CD4-positive, alpha-beta T cell (primary cell): ENCODE measurements at regions not wholly inside any gene's neighbourhood (a gene's known extent, or its start where the extent isn't known, plus 50 kb on each side); places are given as distances from the start of the nearest gene placed in this dataset.

ENCODE experiments used
- ATAC-seq: fragments of 200-7000 bp; cut with Tn5 transposase; one replicate; pipeline ENCODE4 v1.10.0; 2022; ENCODE audit warnings: mild to moderate bottlenecking; ENCODE audit not compliant: poor library complexity
- CTCF ChIA-PET: fragments of 350-600 bp; sonication (Branson Sonifier 250); formaldehyde crosslinking; loops from one replicate; lab custom pipeline; 2021; ENCODE audit warnings: antibody characterized with exemption, inconsistent platforms; lab: Charles Lee
- POLR2A ChIA-PET: fragments of 350-600 bp; sonication (Branson Sonifier 250); formaldehyde crosslinking; loops from one replicate; lab custom pipeline; 2021; ENCODE audit warnings: antibody characterized with exemption, inconsistent platforms; lab: Charles Lee
- DNase-seq, 14 experiments: peaks; one replicate each; pipeline ENCODE4 v3.0.0-alpha.2; 2013 to 2020; ENCODE audit warnings: mixed read lengths in 2 of 14
- H3K27ac ChIP-seq, 2 donors: one replicate each; pipeline versions ENCODE4 v1.5.1 to v1.7.0; 2013; ENCODE audit warnings: low read length in 2 of 2, low read depth in 1 of 2, mild to moderate bottlenecking in 1 of 2
- H3K27me3 ChIP-seq, 2 experiments: 1 replicate in 1 of 2; 2 replicates in 1 of 2; pipeline versions ENCODE4 v1.6.1 to v1.7.0; 2013; ENCODE audit warnings: low read length in 2 of 2, control low read depth in 1 of 2, mild to moderate bottlenecking in 1 of 2, moderate library complexity in 1 of 2; ENCODE audit not compliant: insufficient read depth in 2 of 2, control insufficient read depth in 1 of 2
- H3K36me3 ChIP-seq: one replicate; pipeline ENCODE4 v1.6.1; 2013; ENCODE audit warnings: low read length, control low read depth; ENCODE audit not compliant: insufficient read depth
- H3K4me1 ChIP-seq: one replicate; pipeline ENCODE4 v1.6.1; 2013; ENCODE audit warnings: low read length, control low read depth; ENCODE audit not compliant: insufficient read depth
- H3K4me3 ChIP-seq: one replicate; pipeline ENCODE4 v1.5.1; 2013; ENCODE audit warnings: mild to moderate bottlenecking, low read length, moderate library complexity
- H3K9me3 ChIP-seq, 2 experiments: 1 replicate in 1 of 2; 2 replicates in 1 of 2; pipeline versions ENCODE4 v1.6.1 to v1.7.0; 2013; ENCODE audit warnings: low read length in 2 of 2, mild to moderate bottlenecking in 2 of 2, control low read depth in 1 of 2, moderate library complexity in 1 of 2; ENCODE audit not compliant: control insufficient read depth in 1 of 2, insufficient read depth in 1 of 2
- H3K27ac Mint-ChIP-seq: one replicate; pipeline ENCODE4 v1.8.0; 2020; ENCODE audit warnings: mixed read lengths
- H3K27me3 Mint-ChIP-seq: one replicate; pipeline ENCODE4 v1.8.0; 2021; ENCODE audit warnings: mixed read lengths
- H3K36me3 Mint-ChIP-seq: one replicate; pipeline ENCODE4 v1.8.0; 2021; ENCODE audit warnings: low read depth, mixed read lengths
- H3K4me1 Mint-ChIP-seq: one replicate; pipeline ENCODE4 v1.8.0; 2021; ENCODE audit warnings: low read depth, mixed read lengths
- H3K4me3 Mint-ChIP-seq: one replicate; pipeline ENCODE4 v1.8.0; 2020; ENCODE audit warnings: mild to moderate bottlenecking, mixed read lengths
- H3K9me3 Mint-ChIP-seq: one replicate; pipeline ENCODE4 v1.8.0; 2020; ENCODE audit warnings: mixed read lengths
- CTCF ChIP-seq: fragments of 200-600 bp; IDR thresholded peaks from one replicate; pipeline ENCODE4 v1.8.0; 2022; ENCODE audit warnings: antibody characterized with exemption, mild to moderate bottlenecking
- intact Hi-C, 2 experiments: fragments of 100-400 bp; cut with DNase I in 1 of 2; cut with micrococcal nuclease in 1 of 2; formaldehyde crosslinking; loops; one replicate each; pipeline versions ENCODE4 v1.15.1 to v1.9.0; 2023 to 2025; cut with DNase I, micrococcal nuclease

- Histone ChIP-seq H3K36me3 (no peaks in the 10 kb centered on the region), H3K4me3 (no peak overlapping the region), H3K4me1 (no peaks in the 10 kb centered on the region), H3K9me3 (peaks cover under 1 to 22% of the 10 kb centered on the region in 2 experiments), H3K27me3 (peaks cover 0 to 2% of the 10 kb centered on the region in 2 experiments), H3K27ac (no peak overlapping the region)
- ATAC-seq (no peak), DNase-seq (no peak)
- CTCF ChIA-PET: no interaction called here
- TF ChIP-seq CTCF: no peak
- intact Hi-C loops: no loop called here
- POLR2A ChIA-PET: no interaction called here
- peaks cover 6% of the 10 kb centered on the region for H3K9me3 Mint-ChIP-seq
- H3K27me3 Mint-ChIP-seq: peaks cover 35% of the 10 kb centered on the region
- no peak overlapping the region for H3K27ac Mint-ChIP-seq
- H3K36me3 Mint-ChIP-seq: peaks cover 5% of the 10 kb centered on the region
- H3K4me1 Mint-ChIP-seq: no peaks in the 10 kb centered on the region
- H3K4me3 Mint-ChIP-seq: no peak overlapping the region
Measured at GRCh38 chr6:4377603-4378002, 242.2 kb upstream of the ECI2 start.

GRCh38 chr6:4374216-4374615 is 238.8 kb upstream of the ECI2 start:
- Mint-ChIP-seq H3K4me1 (no peaks in the 10 kb centered on the region), H3K9me3 (no peaks in the 10 kb centered on the region), H3K27ac (no peak overlapping the region), H3K4me3 (no peak overlapping the region), H3K27me3 (peaks cover 25% of the 10 kb centered on the region), H3K36me3 (no peaks in the 10 kb centered on the region)
- ATAC-seq (no peak), DNase-seq (no peak)
- Histone ChIP-seq H3K27ac (no peak overlapping the region), H3K4me1 (no peaks in the 10 kb centered on the region), H3K27me3 (no peaks in the 10 kb centered on the region), H3K4me3 (no peak overlapping the region), H3K9me3 (peaks cover 0 to 16% of the 10 kb centered on the region in 2 experiments), H3K36me3 (no peaks in the 10 kb centered on the region)
- CTCF ChIA-PET: no interaction called here
- POLR2A ChIA-PET: no interaction called here
- intact Hi-C loops: no loop called here
- TF ChIP-seq CTCF: no peak

GRCh38 chr6:4372866-4373265 is 237.5 kb upstream of the ECI2 start:
- H3K27ac ChIP-seq: no peak overlapping the region
- H3K4me1 ChIP-seq: no peaks in the 10 kb centered on the region
- H3K4me1 Mint-ChIP-seq: no peaks in the 10 kb centered on the region
- TF ChIP-seq CTCF: no peak
- no peaks in the 10 kb centered on the region for H3K9me3 Mint-ChIP-seq
- H3K36me3 ChIP-seq: no peaks in the 10 kb centered on the region
- no peak overlapping the region for H3K4me3 ChIP-seq
- no peaks in the 10 kb centered on the region for H3K27me3 ChIP-seq
- DNase-seq (no peak), ATAC-seq (no peak)
- H3K27me3 Mint-ChIP-seq: peaks cover 24% of the 10 kb centered on the region
- POLR2A ChIA-PET: no interaction called here
- peaks cover 0 to 8% of the 10 kb centered on the region in 2 experiments for H3K9me3 ChIP-seq
- no peak overlapping the region for H3K27ac Mint-ChIP-seq
- intact Hi-C loops: no loop called here
- no peaks in the 10 kb centered on the region for H3K36me3 Mint-ChIP-seq
- no peak overlapping the region for H3K4me3 Mint-ChIP-seq
- CTCF ChIA-PET: no interaction called here
